Panc1 (cell line): ENCODE measurements at regions not wholly inside any gene's neighbourhood (a gene's known extent, or its start where the extent isn't known, plus 50 kb on each side); places are given as distances from the start of the nearest gene placed in this dataset.

Experiments used
- ATAC-seq: fragments of 200-7000 bp; cut with Tn5 transposase; 2 replicates; pipeline ENCODE4 v1.9.1; 2020; ENCODE audit warnings: mild to moderate bottlenecking, moderate library complexity
- BruUV-seq: library from RNA; stranded (reverse); fragments of 400-500 nt; replicated peaks from 2 replicates; lab custom pipeline; 2021; lab: Mats Ljungman, UMichigan
- CTCF ChIA-PET: fragments of 300-600 bp; sonication (Branson Sonifier 250); formaldehyde crosslinking; loops from one replicate; lab custom pipeline; 2022; ENCODE audit warnings: antibody characterized with exemption; lab: Charles Lee
- POLR2A ChIA-PET: fragments of 300-600 bp; sonication (Branson Sonifier 250); formaldehyde crosslinking; loops from one replicate; lab custom pipeline; 2022; ENCODE audit warnings: antibody characterized with exemption; lab: Charles Lee
- DNase-seq: peaks from one replicate; pipeline ENCODE4 v3.0.0-alpha.2; 2010; ENCODE audit warnings: low read depth, low spot score
- H3K27ac ChIP-seq: 2 replicates; pipeline ENCODE4 v1.5.1; 2011; ENCODE audit warnings: mild to moderate bottlenecking, low read length, inconsistent platforms
- H3K27me3 ChIP-seq: fragments of 200-500 bp; sonication (Bioruptor generic); 2 replicates; pipeline ENCODE4 v1.6.0; 2014; ENCODE audit warnings: low read length, inconsistent platforms; ENCODE audit not compliant: control insufficient read depth, insufficient read depth
- H3K36me3 ChIP-seq: fragments of 200-500 bp; sonication (Bioruptor generic); 2 replicates; pipeline ENCODE4 v1.5.1; 2014; ENCODE audit warnings: inconsistent platforms, mild to moderate bottlenecking, low read length, moderate library complexity; ENCODE audit not compliant: control insufficient read depth, insufficient read depth
- H3K4me1 ChIP-seq: 2 replicates; pipeline ENCODE4 v1.5.1; 2011; ENCODE audit warnings: inconsistent platforms, mild to moderate bottlenecking, low read length, moderate library complexity; ENCODE audit not compliant: control insufficient read depth, insufficient read depth
- H3K4me3 ChIP-seq, 2 experiments: 2 replicates each; pipeline ENCODE4 v1.5.1; 2011 to 2012; ENCODE audit warnings: low read depth in 2 of 2, low read length in 2 of 2, mild to moderate bottlenecking in 2 of 2, inconsistent platforms in 1 of 2, moderate library complexity in 1 of 2
- H3K9me3 ChIP-seq: fragments of 200-500 bp; sonication (Bioruptor generic); 2 replicates; pipeline ENCODE4 v1.5.1; 2014; ENCODE audit warnings: low read depth, mild to moderate bottlenecking, inconsistent platforms, low read length, moderate library complexity; ENCODE audit not compliant: control insufficient read depth, insufficient read depth
- CTCF ChIP-seq: fragments of 450-650 bp; IDR thresholded peaks from 2 replicates; pipeline ENCODE4 v1.5.1; 2017; ENCODE audit warnings: mild to moderate bottlenecking
- POLR2AphosphoS5 ChIP-seq: IDR thresholded peaks from 2 replicates; pipeline ENCODE4 v1.6.1; 2012; ENCODE audit warnings: mild to moderate bottlenecking, low read depth, low read length, moderate library complexity
- REST ChIP-seq, 2 experiments: IDR thresholded peaks; 2 replicates each; pipeline ENCODE4 v1.6.1; 2011 to 2012; ENCODE audit warnings: low read depth in 2 of 2, control low read depth in 1 of 2, low read length in 1 of 2, mild to moderate bottlenecking in 1 of 2, moderate library complexity in 1 of 2; ENCODE audit not compliant: insufficient read depth in 1 of 2
- SIN3A ChIP-seq: IDR thresholded peaks from 2 replicates; pipeline ENCODE4 v1.6.1; 2012; ENCODE audit warnings: low read depth, mild to moderate bottlenecking, low read length, moderate library complexity, borderline replicate concordance; ENCODE audit not compliant: insufficient read depth
- TCF7L2 ChIP-seq: IDR thresholded peaks from 2 replicates; pipeline ENCODE4 v1.6.1; 2011; ENCODE audit warnings: mild to moderate bottlenecking, low read depth, low read length, inconsistent platforms
- in situ Hi-C: cut with HindIII; loops from 2 replicates; pipeline ENCODE4 v1.10.0; 2016; ENCODE audit warnings: low sequenced_read_pairs, low pct_unique_long_range_greater_than_20kb
- intact Hi-C: fragments of 100-400 bp; cut with micrococcal nuclease; formaldehyde crosslinking; loops from one replicate; pipeline ENCODE4 v1.10.0; 2022; ENCODE audit not compliant: unreplicated experiment

- Histone ChIP-seq H3K36me3 (no peaks in the 10 kb centered on the region), H3K27ac (no peak overlapping the region), H3K4me1 (no peaks in the 10 kb centered on the region), H3K4me3 (no peak overlapping the region), H3K9me3 (no peaks in the 10 kb centered on the region), H3K27me3 (no peaks in the 10 kb centered on the region)
- no TSS peak for BruUV-seq
- in situ Hi-C loops (no loop called here), intact Hi-C loops (no loop called here)
- ChIA-PET POLR2A (no interaction called here), CTCF (no interaction called here)
- TF ChIP-seq POLR2AphosphoS5 (no peak), CTCF (no peak), REST (IDR thresholded peaks at IDR 0.05; ENCODE audit: insufficient read depth in 1 of 2, low read depth in 2 of 2, low read length in 1 of 2) (no peak), TCF7L2 (no peak), SIN3A (no peak)
- no peak for DNase-seq
- no peak for ATAC-seq
These were observed 1872.7 kb downstream of the OLFM4 start for GRCh38 chr13:54901316-54901715.

- Histone ChIP-seq H3K27me3 (no peaks in the 10 kb centered on the region), H3K4me1 (no peaks in the 10 kb centered on the region), H3K36me3 (no peaks in the 10 kb centered on the region), H3K9me3 (no peaks in the 10 kb centered on the region), H3K27ac (no peak overlapping the region), H3K4me3 (no peak overlapping the region)
- no TSS peak for BruUV-seq
- TF ChIP-seq POLR2AphosphoS5 (no peak), SIN3A (no peak), TCF7L2 (no peak), CTCF (no peak), REST (IDR thresholded peaks at IDR 0.05; ENCODE audit: insufficient read depth in 1 of 2, low read depth in 2 of 2, low read length in 1 of 2) (no peak)
- ChIA-PET POLR2A (no interaction called here), CTCF (no interaction called here)
- DNase-seq (no peak), ATAC-seq (no peak)
- intact Hi-C loops: no loop called here
- in situ Hi-C loops: no loop called here
These were observed 1883.8 kb downstream of the OLFM4 start for GRCh38 chr13:54912367-54912766.
